ENCODE measurements at regions not wholly inside any gene's neighbourhood (a gene's known extent, or its start where the extent isn't known, plus 50 kb on each side); places are given as distances from the start of the nearest gene placed in this dataset.

DNA sequence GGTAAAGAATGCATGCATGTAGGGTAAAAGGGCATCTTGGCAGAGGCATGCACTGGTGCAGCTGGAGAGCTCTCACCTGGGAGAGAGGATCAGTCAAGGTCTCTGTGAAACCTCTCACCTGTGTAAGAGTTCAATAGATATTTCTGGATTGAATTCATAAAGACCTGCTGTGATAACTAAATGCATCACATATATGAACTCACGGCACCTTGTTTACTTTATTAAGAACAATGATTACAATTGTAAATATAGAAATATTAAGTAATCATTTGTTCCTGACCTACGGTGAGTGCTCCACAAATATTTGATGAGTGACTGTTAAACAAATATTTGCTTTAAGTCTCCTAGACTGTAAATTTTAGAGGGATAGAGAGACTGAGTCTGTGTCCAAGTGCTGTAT, 85.9 kb upstream of the PAQR3 start:
- no peak overlapping the region for H3K9ac ChIP-seq (ENCODE audit: low read length)
- H3K4me3 ChIP-seq (ENCODE audit: low read length) = no peak overlapping the region
- H3K27ac ChIP-seq (ENCODE audit: low read depth, low read length) = no peak overlapping the region
- H3K4me1 ChIP-seq (ENCODE audit: control insufficient read depth, insufficient read depth, low read length) = no peaks in the 10 kb centered on the region
- H3K36me3 ChIP-seq (ENCODE audit: control insufficient read depth, insufficient read depth, low read length) = no peaks in the 10 kb centered on the region
- no peaks in the 10 kb centered on the region for H3K27me3 ChIP-seq (ENCODE audit: control insufficient read depth, insufficient read depth, low read length)

DNA sequence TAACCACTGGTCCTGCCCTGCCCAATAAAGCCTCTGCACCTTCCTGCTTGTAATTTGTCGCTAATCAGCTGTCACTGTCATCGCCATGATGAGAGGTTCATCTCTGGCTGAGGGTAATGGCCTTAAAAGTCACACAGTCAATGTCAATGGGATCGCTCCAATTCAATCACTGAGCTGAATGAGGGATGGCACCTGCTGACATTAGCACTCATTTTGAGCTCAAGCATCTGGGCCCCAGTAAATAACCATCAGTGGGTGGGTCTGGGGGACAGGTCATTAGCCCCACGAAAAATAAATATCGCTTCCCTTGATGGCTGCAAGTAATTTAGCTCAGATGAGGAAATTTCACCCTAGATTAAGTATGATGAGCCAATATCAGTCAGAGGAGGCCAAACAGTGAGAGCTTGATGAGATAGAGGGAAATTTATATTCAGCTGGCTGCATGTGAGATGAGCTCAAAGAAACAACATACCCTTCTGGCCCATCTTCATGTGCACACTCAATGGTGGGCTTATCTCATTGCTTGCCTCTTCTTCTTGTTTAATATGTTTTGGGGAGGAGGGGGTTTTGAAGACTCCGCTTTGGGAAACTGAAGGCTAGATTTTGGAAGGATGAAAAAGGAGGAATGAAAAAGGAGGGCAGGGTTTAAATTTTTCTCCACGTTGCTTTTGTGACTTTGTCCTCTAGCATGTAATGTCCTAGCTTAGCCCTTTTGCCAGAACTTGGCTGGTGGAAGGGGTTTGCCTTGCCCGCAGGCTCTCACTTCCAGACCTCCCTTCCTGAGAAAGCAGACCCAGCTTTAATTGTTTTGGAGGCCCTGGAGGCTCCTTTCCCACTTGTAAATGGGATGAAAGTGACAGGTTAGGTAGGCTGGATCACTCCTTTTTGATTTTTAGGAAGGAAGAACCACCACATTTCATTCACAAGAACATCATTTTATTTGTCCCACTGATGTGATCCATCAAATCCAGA, 84.8 kb upstream of the PAQR3 start:
- Histone ChIP-seq H3K27ac (ENCODE audit: low read depth, low read length) (no peak overlapping the region), H3K36me3 (ENCODE audit: control insufficient read depth, insufficient read depth, low read length) (no peaks in the 10 kb centered on the region), H3K4me1 (ENCODE audit: control insufficient read depth, insufficient read depth, low read length) (no peaks in the 10 kb centered on the region), H3K27me3 (ENCODE audit: control insufficient read depth, insufficient read depth, low read length) (no peaks in the 10 kb centered on the region), H3K4me3 (ENCODE audit: low read length) (no peak overlapping the region), H3K9ac (ENCODE audit: low read length) (no peak overlapping the region)

GRCh38 chr4:79022529-79022928, 83.3 kb upstream of the PAQR3 start:
- Histone ChIP-seq H3K27me3 (ENCODE audit: control insufficient read depth, insufficient read depth, low read length) (no peaks in the 10 kb centered on the region), H3K4me1 (ENCODE audit: control insufficient read depth, insufficient read depth, low read length) (no peaks in the 10 kb centered on the region)

GRCh38 chr4:79017481-79017880, 78.2 kb upstream of the PAQR3 start:
- Histone ChIP-seq H3K4me3 (ENCODE audit: low read length) (no peak overlapping the region), H3K27me3 (ENCODE audit: control insufficient read depth, insufficient read depth, low read length) (no peaks in the 10 kb centered on the region)

More at GRCh38 chr4:79022529-79022928, 83.3 kb upstream of the PAQR3 start:
- no peak overlapping the region for H3K27ac ChIP-seq (ENCODE audit: low read depth, low read length)
- no peak overlapping the region for H3K9ac ChIP-seq (ENCODE audit: low read length)
- H3K36me3 ChIP-seq (ENCODE audit: control insufficient read depth, insufficient read depth, low read length) = no peaks in the 10 kb centered on the region
- H3K4me3 ChIP-seq (ENCODE audit: low read length) = no peak overlapping the region

DNA sequence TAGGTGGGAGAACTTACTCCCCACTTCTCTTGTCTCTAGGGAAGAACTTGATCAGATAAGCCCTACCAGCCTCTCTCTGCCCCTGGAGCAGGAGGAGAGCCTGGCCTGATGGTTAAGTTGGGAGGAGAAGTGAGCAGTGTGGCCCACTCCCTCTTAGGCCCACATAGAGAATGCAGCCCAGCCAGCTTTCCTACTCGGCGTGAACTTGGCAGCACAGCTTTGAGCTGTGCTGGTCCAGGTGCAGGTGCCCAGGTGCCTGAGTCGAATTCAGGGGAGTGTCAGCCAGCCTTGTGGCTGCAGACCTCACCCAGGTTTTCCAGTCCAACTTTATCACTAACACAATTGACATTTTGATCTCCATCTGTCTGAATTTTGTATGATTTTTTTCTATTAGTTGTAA, 77.6 kb upstream of the PAQR3 start:
- H3K4me3 ChIP-seq (ENCODE audit: low read length) = no peak overlapping the region
- no peaks in the 10 kb centered on the region for H3K36me3 ChIP-seq (ENCODE audit: control insufficient read depth, insufficient read depth, low read length)
- no peak overlapping the region for H3K27ac ChIP-seq (ENCODE audit: low read depth, low read length)
- no peak overlapping the region for H3K9ac ChIP-seq (ENCODE audit: low read length)
- H3K4me1 ChIP-seq (ENCODE audit: control insufficient read depth, insufficient read depth, low read length) = no peaks in the 10 kb centered on the region
- no peaks in the 10 kb centered on the region for H3K27me3 ChIP-seq (ENCODE audit: control insufficient read depth, insufficient read depth, low read length)

More at GRCh38 chr4:79017481-79017880, 78.2 kb upstream of the PAQR3 start:
- H3K27ac ChIP-seq (ENCODE audit: low read depth, low read length) = no peak overlapping the region
- H3K4me1 ChIP-seq (ENCODE audit: control insufficient read depth, insufficient read depth, low read length) = no peaks in the 10 kb centered on the region
- no peak overlapping the region for H3K9ac ChIP-seq (ENCODE audit: low read length)
- H3K36me3 ChIP-seq (ENCODE audit: control insufficient read depth, insufficient read depth, low read length) = no peaks in the 10 kb centered on the region

DNA sequence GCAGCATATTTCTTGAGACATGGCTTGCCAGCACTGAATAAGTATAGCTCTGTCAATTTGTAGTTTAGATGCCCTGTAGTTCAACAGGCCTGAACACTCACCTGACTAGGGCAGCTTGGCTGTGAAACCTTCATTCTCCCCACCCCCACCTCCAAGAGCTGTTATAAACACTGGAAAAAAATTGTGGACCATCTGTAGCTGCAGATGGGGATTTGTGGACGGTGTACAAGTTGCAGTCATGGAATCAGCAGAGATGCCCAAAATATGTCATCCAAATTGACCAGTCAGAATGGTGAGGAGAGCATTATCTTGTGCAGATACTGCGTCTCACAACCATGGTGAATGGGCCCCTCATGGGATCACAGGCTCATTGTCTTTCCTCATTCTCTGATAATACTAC, 76.2 kb upstream of the PAQR3 start:
- Histone ChIP-seq H3K4me3 (ENCODE audit: low read length) (no peak overlapping the region), H3K27me3 (ENCODE audit: control insufficient read depth, insufficient read depth, low read length) (no peaks in the 10 kb centered on the region), H3K9ac (ENCODE audit: low read length) (no peak overlapping the region), H3K4me1 (ENCODE audit: control insufficient read depth, insufficient read depth, low read length) (no peaks in the 10 kb centered on the region), H3K27ac (ENCODE audit: low read depth, low read length) (no peak overlapping the region), H3K36me3 (ENCODE audit: control insufficient read depth, insufficient read depth, low read length) (no peaks in the 10 kb centered on the region)

DNA sequence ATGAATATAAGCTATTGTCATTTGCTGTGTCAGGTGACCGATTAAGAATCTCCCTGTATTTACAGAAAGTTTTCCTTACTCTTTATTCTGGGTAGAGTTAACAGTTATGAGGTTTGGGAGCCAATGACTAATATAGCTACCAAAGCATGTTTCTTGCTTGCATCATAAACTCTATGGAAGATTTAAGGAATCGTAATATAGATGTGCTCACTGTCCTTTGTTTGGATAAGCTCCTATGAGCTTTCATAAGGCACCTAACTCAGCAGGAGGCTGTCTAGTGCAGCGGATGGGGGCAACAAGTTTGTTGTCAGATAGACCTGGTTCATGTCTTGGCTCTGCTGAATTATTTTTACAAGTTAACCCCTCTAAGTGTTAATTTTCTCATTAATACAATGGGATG, 75.0 kb upstream of the PAQR3 start:
- H3K27ac ChIP-seq (ENCODE audit: low read depth, low read length) = no peak overlapping the region
- H3K4me3 ChIP-seq (ENCODE audit: low read length) = no peak overlapping the region
- H3K36me3 ChIP-seq (ENCODE audit: control insufficient read depth, insufficient read depth, low read length) = no peaks in the 10 kb centered on the region
- no peaks in the 10 kb centered on the region for H3K4me1 ChIP-seq (ENCODE audit: control insufficient read depth, insufficient read depth, low read length)
- no peaks in the 10 kb centered on the region for H3K27me3 ChIP-seq (ENCODE audit: control insufficient read depth, insufficient read depth, low read length)
- H3K9ac ChIP-seq (ENCODE audit: low read length) = no peak overlapping the region

DNA sequence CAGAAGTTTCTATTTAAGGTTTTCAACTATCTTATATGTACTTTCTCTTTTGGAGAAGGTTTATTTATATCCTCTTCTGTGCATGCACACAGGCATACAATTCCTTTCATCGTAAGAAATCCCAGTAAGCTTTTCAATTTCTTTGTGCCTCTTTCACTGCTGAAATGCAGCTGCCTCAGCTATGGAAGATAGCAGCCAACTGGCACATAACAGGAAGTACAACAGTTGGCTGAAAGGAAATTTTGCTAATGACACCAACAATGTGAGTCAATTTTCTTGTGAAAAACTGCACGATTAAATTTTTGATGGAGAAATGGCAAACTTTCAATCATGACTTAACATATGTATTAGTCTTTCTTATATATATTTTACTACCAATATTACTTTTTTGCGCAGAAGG, 74.5 kb upstream of the PAQR3 start:
- H3K27me3 ChIP-seq (ENCODE audit: control insufficient read depth, insufficient read depth, low read length) = no peaks in the 10 kb centered on the region
- H3K9ac ChIP-seq (ENCODE audit: low read length) = no peak overlapping the region
- no peaks in the 10 kb centered on the region for H3K4me1 ChIP-seq (ENCODE audit: control insufficient read depth, insufficient read depth, low read length)
- H3K36me3 ChIP-seq (ENCODE audit: control insufficient read depth, insufficient read depth, low read length) = no peaks in the 10 kb centered on the region
- no peak overlapping the region for H3K4me3 ChIP-seq (ENCODE audit: low read length)
- no peak overlapping the region for H3K27ac ChIP-seq (ENCODE audit: low read depth, low read length)

DNA sequence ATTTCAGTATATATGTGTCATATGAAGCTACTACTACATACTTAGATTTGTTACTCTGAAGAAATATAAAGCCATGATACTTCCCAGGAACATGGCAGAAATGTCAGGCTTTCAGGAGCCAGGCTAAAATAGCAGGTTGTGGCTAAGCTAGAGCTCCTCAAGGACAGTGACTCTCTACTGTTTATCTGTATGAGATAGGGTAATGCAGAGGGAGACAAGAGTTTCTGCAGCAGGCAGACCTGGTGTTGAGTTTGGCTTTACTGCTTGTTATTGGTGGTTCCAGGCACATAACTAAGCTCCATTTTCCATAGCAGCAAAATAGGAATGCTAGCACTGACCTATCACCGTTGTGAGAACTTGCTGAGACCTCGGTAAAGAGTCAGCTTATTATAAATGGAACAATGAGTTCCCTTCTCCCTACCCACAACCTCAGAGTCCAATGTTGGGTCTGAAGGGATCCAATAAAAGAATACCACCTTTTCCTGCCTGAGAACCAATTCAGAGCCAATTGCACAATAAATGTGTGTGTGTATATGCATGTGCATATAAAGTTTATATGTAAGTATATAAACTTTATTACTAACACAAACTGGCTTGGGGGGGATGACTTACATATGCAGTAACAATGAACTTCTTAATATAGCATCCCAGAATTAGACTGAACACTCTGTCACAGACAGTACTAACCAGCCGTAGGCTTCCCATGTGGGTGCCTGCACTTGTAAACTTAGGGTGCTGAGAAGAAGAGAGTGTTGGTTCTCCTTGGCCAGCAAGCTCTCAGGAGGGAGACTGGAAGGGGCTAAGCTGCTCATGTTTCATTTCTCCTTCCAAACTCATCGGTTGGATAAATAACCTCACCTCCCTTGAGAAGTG, 51.9 kb upstream of the PAQR3 start:
- Histone ChIP-seq H3K9ac (ENCODE audit: low read length) (no peak overlapping the region), H3K4me3 (ENCODE audit: low read length) (no peak overlapping the region), H3K4me1 (ENCODE audit: control insufficient read depth, insufficient read depth, low read length) (no peaks in the 10 kb centered on the region), H3K27ac (ENCODE audit: low read depth, low read length) (peak overlapping the region; percentile 6), H3K36me3 (ENCODE audit: control insufficient read depth, insufficient read depth, low read length) (no peaks in the 10 kb centered on the region), H3K27me3 (ENCODE audit: control insufficient read depth, insufficient read depth, low read length) (no peaks in the 10 kb centered on the region)

GRCh38 chr4:78989697-78990270, 50.5 kb upstream of the PAQR3 start:
- Histone ChIP-seq H3K9ac (ENCODE audit: low read length) (no peak overlapping the region), H3K4me1 (ENCODE audit: control insufficient read depth, insufficient read depth, low read length) (peaks cover 2% of the 10 kb centered on the region), H3K27me3 (ENCODE audit: control insufficient read depth, insufficient read depth, low read length) (no peaks in the 10 kb centered on the region), H3K36me3 (ENCODE audit: control insufficient read depth, insufficient read depth, low read length) (no peaks in the 10 kb centered on the region), H3K4me3 (ENCODE audit: low read length) (no peak overlapping the region), H3K27ac (ENCODE audit: low read depth, low read length) (no peak overlapping the region)
